GM21825 (cell line): ENCODE measurements at regions not wholly inside any gene's neighbourhood (a gene's known extent, or its start where the extent isn't known, plus 50 kb on each side); places are given as distances from the start of the nearest gene placed in this dataset.

Experiments used
- ATAC-seq: cut with Tn5 transposase; IDR thresholded peaks from one replicate; pipeline ENCODE4 v1.9.1; 2021; ENCODE audit warnings: mild to moderate bottlenecking, moderate library complexity; ENCODE audit not compliant: unreplicated experiment

- no peak for ATAC-seq
Observed at GRCh38 chr17:73878923-73879322, 234.7 kb upstream of the SDK2 start.

- no peak for ATAC-seq
Observed at GRCh38 chr17:73879987-73880386, 235.7 kb upstream of the SDK2 start.

GRCh38 chr17:73882590-73882989 is 238.3 kb upstream of the SDK2 start:
- ATAC-seq, result no peak

GRCh38 chr17:73883175-73883574 is 238.9 kb upstream of the SDK2 start:
- ATAC-seq, result no peak

- no peak for ATAC-seq
Observed at GRCh38 chr17:73887739-73888138, 243.5 kb upstream of the SDK2 start.

- ATAC-seq, result no peak
Observed at GRCh38 chr17:73888862-73889261, 244.6 kb upstream of the SDK2 start.

GRCh38 chr17:73889439-73889838 is 245.2 kb upstream of the SDK2 start:
- ATAC-seq, result no peak

- ATAC-seq, result no peak
Observed at GRCh38 chr17:73890831-73891405, 246.7 kb upstream of the SDK2 start.

- no peak for ATAC-seq
Observed at GRCh38 chr17:73895157-73895556, 250.9 kb upstream of the SDK2 start.

- ATAC-seq, result no peak
Observed at GRCh38 chr17:73896966-73897365, 252.7 kb upstream of the SDK2 start.

- ATAC-seq, result no peak
Observed at GRCh38 chr17:73899839-73900238, 255.6 kb upstream of the SDK2 start.

GRCh38 chr17:73900516-73900915 is 256.3 kb upstream of the SDK2 start:
- no peak for ATAC-seq

- no peak for ATAC-seq
Observed at GRCh38 chr17:73901249-73901648, 257.0 kb upstream of the SDK2 start.

GRCh38 chr17:73901661-73902415 is 257.6 kb upstream of the SDK2 start:
- no peak for ATAC-seq

GRCh38 chr17:73902416-73903181 is 258.4 kb upstream of the SDK2 start:
- ATAC-seq, result no peak

GRCh38 chr17:73906896-73907870 is 262.9 kb upstream of the SDK2 start:
- ATAC-seq, result no peak

GRCh38 chr17:73909186-73909585 is 264.9 kb upstream of the SDK2 start:
- ATAC-seq, result no peak

- ATAC-seq, result no peak
Observed at GRCh38 chr17:73910206-73910605, 266.0 kb upstream of the SDK2 start.

GRCh38 chr17:73910821-73911515 is 266.7 kb upstream of the SDK2 start:
- ATAC-seq, result no peak

- ATAC-seq, result no peak
Observed at GRCh38 chr17:73911726-73912372, 267.6 kb upstream of the SDK2 start.
